HEK293 (cell line): ENCODE measurements at regions not wholly inside any gene's neighbourhood (a gene's known extent, or its start where the extent isn't known, plus 50 kb on each side); places are given as distances from the start of the nearest gene placed in this dataset.

ENCODE experiments used
- BCL11B ChIP-seq: fragments of 450-650 bp; formaldehyde crosslinking; IDR thresholded peaks from 2 replicates; pipeline ENCODE4 v1.5.1; 2016; ENCODE audit warnings: low read depth, missing biosample characterization, missing genetic modification characterization
- CTCF ChIP-seq: fragments of 450-650 bp; formaldehyde crosslinking; IDR thresholded peaks from 2 replicates; pipeline ENCODE4 v1.5.1; 2016; ENCODE audit warnings: missing biosample characterization, missing genetic modification characterization
- KLF7 ChIP-seq: fragments of 450-650 bp; formaldehyde crosslinking; IDR thresholded peaks from 2 replicates; pipeline ENCODE4 v1.5.1; 2016; ENCODE audit warnings: missing biosample characterization, missing genetic modification characterization, borderline replicate concordance
- ZBTB11 ChIP-seq: fragments of 450-650 bp; formaldehyde crosslinking; conservative IDR thresholded peaks from 2 replicates; pipeline ENCODE4 v1.5.1; 2016; ENCODE audit warnings: low read depth, missing biosample characterization, missing genetic modification characterization
- ZNF530 ChIP-seq: fragments of 450-650 bp; formaldehyde crosslinking; IDR thresholded peaks from 2 replicates; pipeline ENCODE4 v1.5.1; 2016; ENCODE audit warnings: low read depth, missing biosample characterization, missing genetic modification characterization
- TF ChIP-seq, protein P1 (sequence below): fragments of 450-650 bp; formaldehyde crosslinking; IDR thresholded peaks from 2 replicates; pipeline ENCODE4 v1.5.1; 2017; ENCODE audit warnings: missing biosample characterization, mild to moderate bottlenecking, missing genetic modification characterization, moderate library complexity
- TF ChIP-seq, protein P2 (sequence below): fragments of 450-650 bp; formaldehyde crosslinking; IDR thresholded peaks from 2 replicates; pipeline ENCODE4 v1.5.1; 2017; ENCODE audit warnings: missing biosample characterization, missing genetic modification characterization

- TF ChIP-seq CTCF (no peak), ZBTB11 (no peak), KLF7 (tag by site-specific recombination) (no peak), BCL11B (no peak), ZNF530 (tag by site-specific recombination) (no peak)
- TF ChIP-seq, protein P1, sequence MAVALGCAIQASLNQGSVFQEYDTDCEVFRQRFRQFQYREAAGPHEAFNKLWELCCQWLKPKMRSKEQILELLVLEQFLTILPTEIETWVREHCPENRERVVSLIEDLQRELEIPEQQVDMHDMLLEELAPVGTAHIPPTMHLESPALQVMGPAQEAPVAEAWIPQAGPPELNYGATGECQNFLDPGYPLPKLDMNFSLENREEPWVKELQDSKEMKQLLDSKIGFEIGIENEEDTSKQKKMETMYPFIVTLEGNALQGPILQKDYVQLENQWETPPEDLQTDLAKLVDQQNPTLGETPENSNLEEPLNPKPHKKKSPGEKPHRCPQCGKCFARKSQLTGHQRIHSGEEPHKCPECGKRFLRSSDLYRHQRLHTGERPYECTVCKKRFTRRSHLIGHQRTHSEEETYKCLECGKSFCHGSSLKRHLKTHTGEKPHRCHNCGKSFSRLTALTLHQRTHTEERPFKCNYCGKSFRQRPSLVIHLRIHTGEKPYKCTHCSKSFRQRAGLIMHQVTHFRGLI (tag by site-specific recombination), result no peak
- TF ChIP-seq, protein P2, sequence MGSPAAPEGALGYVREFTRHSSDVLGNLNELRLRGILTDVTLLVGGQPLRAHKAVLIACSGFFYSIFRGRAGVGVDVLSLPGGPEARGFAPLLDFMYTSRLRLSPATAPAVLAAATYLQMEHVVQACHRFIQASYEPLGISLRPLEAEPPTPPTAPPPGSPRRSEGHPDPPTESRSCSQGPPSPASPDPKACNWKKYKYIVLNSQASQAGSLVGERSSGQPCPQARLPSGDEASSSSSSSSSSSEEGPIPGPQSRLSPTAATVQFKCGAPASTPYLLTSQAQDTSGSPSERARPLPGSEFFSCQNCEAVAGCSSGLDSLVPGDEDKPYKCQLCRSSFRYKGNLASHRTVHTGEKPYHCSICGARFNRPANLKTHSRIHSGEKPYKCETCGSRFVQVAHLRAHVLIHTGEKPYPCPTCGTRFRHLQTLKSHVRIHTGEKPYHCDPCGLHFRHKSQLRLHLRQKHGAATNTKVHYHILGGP (tag by site-specific recombination), result no peak
Observed at GRCh38 chr1:214941061-214941460, 141.5 kb upstream of the KCNK2 start.
